SK-N-MC (cell line): ENCODE measurements at regions not wholly inside any gene's neighbourhood (a gene's known extent, or its start where the extent isn't known, plus 50 kb on each side); places are given as distances from the start of the nearest gene placed in this dataset.

Experiments used
- EZH2 ChIP-seq: fragments of 200-600 bp; sonication (generic); IDR thresholded peaks from one replicate; pipeline ENCODE4 v1.6.1; 2017; ENCODE audit warnings: antibody characterized with exemption
- POLR2AphosphoS5 ChIP-seq: IDR thresholded peaks from 2 replicates; pipeline ENCODE4 v1.6.1; 2012; ENCODE audit warnings: mild to moderate bottlenecking, low read depth, low read length, borderline replicate concordance

DNA sequence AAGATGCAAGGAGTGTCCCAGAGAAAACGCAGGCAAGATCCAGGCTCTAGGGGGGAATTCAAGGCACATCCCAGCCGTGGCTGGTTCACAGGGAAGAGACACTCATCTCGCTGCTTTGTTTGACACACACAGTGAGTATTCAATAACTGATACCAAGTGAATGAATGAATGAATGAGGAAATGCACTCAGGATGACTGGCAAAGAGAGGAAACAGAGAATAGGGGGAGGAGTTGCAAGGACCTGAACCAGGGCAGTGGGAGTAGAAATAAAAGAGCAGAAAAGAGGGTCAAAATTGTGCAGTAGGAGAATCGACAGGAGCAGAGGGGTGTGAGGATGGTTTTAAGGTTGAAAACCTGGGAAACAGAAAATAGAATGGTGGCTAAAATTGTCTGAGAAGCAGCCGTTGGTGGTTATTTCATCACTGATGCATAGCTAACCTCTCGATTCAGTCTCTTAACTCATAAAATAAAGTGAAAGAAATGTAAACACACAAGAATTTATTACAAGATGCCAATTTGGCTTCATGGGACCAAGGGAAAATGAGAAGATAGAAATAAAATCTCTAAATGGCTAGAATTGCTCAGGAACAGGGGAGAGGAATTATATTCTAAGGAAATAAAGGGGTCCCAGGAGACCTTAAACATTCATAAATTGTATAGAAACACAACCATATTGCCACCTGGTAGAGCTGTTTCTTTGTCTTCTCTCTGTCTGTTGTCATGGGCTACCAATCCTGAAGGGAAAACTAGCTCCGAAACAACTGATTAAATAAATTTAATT lies 63.9 kb upstream of the PHLPP1 start:
- TF ChIP-seq EZH2 (no peak), POLR2AphosphoS5 (no peak)
